ENCODE measurements at regions not wholly inside any gene's neighbourhood (a gene's known extent, or its start where the extent isn't known, plus 50 kb on each side); places are given as distances from the start of the nearest gene placed in this dataset.
A peak's percentile ranks its signal among the peaks of the same experiment; 100 is the strongest.

GRCh38 chr11:103850419-103851165, 185.8 kb upstream of the DDI1 start:
- no peak for DNase-seq (ENCODE audit: low read depth)

GRCh38 chr11:103851166-103851651, 185.2 kb upstream of the DDI1 start:
- H3K27me3 ChIP-seq (ENCODE audit: control insufficient read depth, insufficient read depth, low read length): no peaks in the 10 kb centered on the region
- no peak for TF ChIP-seq CTCF (IDR thresholded peaks at IDR 0.05; ENCODE audit: insufficient read depth, low read length, poor library complexity, severe bottlenecking)
- H3K36me3 ChIP-seq (ENCODE audit: control insufficient read depth, insufficient read depth, low read length): no peaks in the 10 kb centered on the region
- peak; percentile 44 for DNase-seq (ENCODE audit: low read depth)
- H3K4me3 ChIP-seq (ENCODE audit: low read depth, low read length): no peak overlapping the region

More at GRCh38 chr11:103850419-103851165, 185.8 kb upstream of the DDI1 start:
- TF ChIP-seq CTCF (IDR thresholded peaks at IDR 0.05; ENCODE audit: insufficient read depth, low read length, poor library complexity, severe bottlenecking): no peak
- Histone ChIP-seq H3K36me3 (ENCODE audit: control insufficient read depth, insufficient read depth, low read length) (no peaks in the 10 kb centered on the region), H3K4me3 (ENCODE audit: low read depth, low read length) (no peak overlapping the region), H3K27me3 (ENCODE audit: control insufficient read depth, insufficient read depth, low read length) (no peaks in the 10 kb centered on the region)
